HG02840 (cell line): ENCODE measurements at regions not wholly inside any gene's neighbourhood (a gene's known extent, or its start where the extent isn't known, plus 50 kb on each side); places are given as distances from the start of the nearest gene placed in this dataset.

Experiments
- ATAC-seq: cut with Tn5 transposase; IDR thresholded peaks from one replicate; pipeline ENCODE4 v1.9.1; 2021; ENCODE audit warnings: mild to moderate bottlenecking, moderate library complexity, moderate number of reproducible peaks; ENCODE audit not compliant: unreplicated experiment, low FRiP score

DNA sequence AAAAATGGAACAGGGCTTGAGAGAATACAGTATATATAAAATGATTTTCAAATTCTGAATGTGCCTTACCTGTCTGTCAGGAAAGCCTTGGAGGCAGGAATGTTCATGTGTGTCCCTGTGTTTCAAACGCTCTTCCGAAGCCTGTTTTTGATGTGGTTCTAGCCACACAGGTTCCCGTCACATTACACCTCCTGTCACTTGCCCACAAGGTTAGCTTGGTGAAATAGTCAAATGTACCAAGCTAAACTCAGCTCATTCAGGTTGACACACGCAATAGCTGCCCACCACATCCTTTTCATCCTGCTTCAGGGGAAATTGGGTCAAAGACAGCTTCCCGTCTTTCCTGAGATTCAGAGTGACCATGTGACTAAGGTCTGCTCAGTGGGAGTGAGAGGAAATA lies 574.0 kb downstream of the EFNB2 start:
- ATAC-seq = no peak

DNA sequence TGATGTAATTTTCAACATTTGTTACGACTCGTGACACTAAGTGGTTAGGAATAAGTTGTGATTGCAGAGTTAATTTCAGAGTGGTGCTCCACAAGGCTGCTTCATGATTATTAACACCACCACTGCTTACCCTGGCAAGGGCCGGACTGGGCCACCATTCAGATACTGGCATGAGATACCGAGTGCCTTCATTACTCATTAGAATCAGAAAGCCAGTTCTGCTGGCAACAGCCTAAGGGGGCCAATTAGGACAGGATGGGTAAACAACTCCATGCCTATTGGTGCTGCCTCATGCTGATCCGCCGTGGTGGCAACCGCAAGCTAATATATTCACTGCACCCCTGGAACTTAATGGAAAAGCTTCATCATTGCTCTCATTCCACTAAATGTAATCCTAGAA lies 575.1 kb downstream of the EFNB2 start:
- ATAC-seq = no peak

DNA sequence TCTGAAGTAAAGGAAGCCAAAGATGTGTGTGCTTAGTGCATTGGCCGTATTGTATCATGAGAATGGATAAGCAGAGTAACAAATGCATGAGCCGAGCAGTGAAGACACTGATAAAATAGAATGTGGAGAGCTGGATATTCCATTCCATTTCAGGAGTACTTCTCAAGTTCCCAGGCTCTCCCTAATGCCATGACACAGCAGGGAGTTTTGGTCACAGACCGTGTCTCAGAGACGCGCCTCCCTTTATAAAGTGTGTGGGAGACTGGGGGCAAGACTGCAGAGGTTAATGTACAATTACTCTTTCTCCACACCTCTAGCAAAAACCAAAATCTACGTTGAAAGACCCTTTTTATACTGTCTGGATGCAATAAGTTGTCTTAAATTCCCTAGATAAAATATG lies 575.6 kb downstream of the EFNB2 start:
- ATAC-seq = no peak

DNA sequence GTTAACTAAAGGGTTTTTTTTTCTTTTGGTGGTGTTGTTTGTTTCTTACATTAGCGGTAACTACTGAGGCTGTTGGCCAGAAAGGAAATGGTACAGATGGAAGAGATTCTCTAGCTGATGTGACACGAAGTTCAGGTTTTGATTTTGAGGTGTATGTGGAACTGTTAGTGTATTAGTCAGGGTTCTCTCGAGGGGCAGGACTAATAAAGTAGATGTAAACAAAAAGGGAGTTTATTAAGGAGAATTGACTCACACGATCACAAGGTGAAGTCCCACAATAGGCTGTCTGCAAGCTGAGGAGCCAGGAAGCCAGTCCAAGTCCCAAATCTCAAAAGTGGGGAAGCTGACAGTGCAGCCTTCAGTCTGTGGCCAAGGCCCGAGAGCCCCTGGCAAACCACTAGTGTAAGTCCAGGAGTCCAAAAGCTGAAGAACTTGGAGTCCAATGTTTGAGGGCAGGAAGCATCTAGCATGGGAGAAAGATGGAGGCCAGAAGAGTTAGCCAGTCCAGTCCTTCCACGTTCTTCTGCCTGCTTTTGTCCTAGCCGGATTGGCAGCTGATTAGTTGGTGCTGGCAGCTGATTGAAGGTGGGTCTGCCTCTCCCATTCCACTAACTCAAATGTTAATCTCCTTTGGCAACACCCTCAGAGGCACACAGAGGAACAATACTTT lies 577.6 kb downstream of the EFNB2 start:
- no peak for ATAC-seq

DNA sequence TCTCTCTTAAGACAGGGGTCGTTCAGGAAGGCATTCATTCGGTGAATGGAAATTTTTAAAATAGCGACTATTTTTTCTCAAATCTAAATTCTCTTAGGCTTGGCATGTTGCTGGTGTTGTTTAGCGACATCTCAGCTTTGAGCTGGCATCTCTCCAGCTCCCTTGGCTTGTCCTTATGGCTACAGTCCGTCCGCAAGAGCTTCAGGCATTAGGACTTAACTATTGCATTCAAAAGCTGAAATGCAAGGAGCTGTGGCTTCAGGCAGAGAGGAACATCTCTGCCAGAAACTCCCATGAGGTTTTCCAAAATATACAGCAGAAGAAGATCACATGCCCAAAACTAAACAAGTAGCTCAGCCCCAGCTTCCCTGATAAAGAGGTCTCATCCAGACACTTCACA lies 578.5 kb downstream of the EFNB2 start:
- ATAC-seq = no peak

DNA sequence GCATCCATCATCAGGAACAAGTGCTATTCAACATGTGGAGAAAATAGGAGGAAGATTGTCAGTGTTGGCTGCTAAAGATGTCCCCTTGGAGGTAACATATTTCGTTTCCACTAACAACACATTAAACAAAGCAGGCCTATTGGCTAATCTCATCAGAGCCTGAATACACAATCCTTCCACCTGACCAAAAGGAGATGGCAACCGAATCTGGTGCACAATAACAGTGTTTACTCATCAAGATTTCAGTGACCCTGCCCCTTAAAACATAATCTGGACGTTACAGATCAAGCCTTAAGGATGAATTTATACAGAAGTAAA lies 582.5 kb downstream of the EFNB2 start:
- ATAC-seq = no peak

DNA sequence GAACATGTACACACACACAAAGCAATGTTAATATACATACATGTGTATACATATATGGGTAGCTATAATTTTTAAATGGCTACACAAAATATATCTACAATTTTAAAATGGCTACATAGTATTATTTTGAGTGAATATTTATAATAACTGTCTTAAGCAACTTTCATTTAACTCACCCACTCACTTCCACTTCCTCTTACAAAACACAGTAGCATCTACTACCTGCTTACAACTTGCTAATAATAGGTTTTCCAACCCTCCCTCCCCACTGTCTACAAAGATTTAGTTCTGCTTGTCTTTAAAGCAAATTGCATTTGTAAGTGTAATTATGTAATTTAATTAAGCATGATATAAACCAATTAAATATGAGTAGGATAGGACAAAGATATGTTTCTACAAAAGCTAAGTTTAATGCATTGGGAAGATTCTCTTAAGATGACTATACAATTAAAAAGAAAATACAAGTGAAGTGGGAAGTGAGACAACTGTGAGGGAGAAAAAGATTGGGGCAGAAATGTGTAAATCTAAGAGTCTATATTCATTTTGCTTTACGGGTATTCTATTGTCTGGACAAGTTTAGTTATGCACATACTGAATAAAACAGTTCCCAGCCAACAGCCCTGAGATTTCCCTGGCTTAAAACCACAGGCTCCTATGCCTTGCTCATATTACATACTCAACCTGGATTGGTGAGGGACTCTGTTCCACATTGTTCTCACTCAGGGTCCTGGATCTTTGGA lies 583.1 kb downstream of the EFNB2 start:
- ATAC-seq = no peak

DNA sequence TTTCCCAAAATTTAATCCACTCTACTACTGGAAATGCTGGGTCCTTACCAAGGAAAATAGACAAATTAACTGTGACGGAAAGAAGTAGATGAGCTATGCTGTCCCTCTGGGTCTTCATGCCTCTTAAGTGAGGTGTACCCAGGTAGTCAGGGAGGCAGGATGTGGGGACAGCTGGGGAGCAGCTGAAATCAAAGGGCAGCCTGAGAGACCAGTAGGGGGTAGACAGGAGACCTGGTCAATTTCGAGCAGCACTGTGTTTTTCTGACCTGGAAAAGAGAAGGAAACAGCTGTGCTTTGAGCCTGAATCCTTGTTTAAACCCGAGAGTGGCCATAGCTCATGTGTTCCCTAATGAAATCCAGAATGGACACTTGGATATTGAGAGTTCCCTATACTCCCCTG lies 587.3 kb downstream of the EFNB2 start:
- no peak for ATAC-seq

DNA sequence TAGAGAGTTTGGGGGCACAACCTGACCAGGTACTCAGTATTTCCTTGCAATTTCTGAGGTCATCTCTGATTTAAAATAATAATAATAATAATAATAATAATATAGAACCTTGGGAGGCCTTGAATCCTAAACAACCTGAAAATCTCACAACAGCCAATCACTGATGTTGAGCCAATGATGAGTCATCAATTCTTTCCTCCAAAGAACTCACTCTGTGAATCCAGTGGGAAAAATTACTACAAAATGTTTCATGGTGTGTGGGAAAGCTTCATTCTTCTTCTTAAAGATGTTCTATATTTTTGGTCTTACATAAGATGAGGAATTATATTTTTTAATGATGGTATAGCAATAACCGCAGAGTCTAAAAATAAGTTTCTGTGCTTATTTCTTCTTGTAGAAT lies 594.6 kb downstream of the EFNB2 start:
- ATAC-seq = no peak

DNA sequence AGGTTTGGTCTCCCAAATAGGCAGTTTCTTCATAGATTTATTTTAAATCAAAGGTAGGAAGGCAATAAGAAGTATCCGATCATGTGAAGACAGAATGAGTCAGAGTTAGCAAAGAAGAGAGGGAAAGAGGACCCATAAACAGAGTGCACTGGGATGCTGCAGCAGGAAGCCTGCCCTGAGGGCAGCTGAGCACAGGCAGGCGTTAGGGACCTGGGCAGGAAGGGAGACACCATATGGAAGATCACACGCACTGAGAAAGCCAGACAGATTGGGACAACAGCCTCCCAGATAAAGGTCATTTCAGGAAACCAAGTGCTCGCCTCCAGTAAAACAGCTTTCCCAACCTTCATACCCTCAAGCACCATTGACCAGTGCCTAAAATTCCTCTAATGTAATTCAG lies 598.0 kb downstream of the EFNB2 start:
- no peak for ATAC-seq

DNA sequence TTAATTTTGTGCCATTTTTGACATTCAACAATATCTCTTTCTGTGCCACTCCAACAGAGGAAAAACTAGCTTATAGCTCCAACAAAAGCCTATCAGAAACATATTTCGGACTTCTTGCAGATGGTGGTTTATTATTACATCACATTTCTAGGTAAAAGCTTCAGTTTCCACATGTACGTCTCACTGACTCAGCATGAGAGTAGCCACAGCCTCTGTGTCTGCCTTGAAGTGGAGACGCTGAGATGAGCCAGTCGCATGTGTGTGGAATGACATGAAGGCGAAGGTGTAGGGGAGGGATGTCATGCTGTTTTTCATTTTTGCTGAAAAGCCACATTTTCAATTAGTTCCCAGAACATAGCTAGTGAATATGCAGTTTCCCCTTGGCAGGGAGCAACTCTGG lies 598.6 kb downstream of the EFNB2 start:
- ATAC-seq = no peak

DNA sequence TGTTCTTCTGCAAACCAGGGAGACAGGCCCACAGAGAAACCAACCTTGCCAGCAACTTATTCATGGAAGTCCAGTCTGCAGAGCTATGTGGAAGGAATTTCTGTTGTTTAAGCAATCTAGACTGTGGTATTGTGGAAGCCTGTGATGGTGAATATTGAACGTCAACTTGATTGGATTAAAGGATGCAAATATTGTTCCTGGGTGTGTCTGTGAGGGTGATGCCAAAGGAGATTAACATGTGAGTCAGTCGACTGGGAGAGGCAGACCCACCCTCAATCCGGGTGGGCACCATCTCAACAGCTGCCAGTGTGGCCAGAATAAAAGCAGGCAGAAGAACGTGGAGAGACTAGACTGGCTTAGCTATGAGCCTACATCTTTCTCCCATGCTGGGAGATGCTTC lies 606.0 kb downstream of the EFNB2 start:
- ATAC-seq = no peak

DNA sequence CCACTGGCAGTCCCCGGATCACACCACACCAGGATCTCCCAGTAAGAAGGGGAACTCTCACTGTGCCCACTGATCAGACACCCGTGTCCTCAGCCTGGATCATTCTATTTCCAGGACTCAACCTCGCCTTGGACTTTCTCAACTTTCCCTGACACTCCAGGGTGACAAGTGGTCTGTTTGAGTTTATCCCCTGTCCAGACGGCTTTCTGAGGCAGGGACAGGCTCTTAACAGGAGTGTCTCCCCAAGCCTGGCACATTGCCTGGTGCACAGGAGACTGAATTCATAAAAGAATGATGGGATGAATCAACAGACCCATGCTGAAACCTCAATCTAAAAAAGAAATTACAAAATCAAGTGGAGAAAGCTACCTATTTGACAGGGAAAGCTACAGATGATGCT lies 606.6 kb downstream of the EFNB2 start:
- ATAC-seq = no peak

DNA sequence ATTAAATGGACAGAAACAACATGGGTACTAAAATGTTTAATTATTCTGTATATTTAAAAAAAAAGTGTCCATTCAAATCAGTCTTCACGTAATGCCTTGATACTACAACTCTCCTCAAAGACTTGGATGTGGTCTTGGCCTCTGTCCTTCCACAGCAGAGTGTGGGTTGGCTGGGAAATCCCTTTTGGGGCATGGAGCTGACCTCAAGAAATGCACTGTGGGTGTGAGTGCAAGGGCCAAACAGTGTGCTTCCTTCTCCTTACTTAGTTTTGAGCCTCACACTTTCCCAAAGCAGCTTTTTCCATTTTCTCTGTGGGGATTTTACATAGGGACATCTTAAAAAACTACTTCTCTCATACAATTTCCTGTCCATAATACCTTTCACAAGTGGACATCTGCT lies 607.4 kb downstream of the EFNB2 start:
- no peak for ATAC-seq

DNA sequence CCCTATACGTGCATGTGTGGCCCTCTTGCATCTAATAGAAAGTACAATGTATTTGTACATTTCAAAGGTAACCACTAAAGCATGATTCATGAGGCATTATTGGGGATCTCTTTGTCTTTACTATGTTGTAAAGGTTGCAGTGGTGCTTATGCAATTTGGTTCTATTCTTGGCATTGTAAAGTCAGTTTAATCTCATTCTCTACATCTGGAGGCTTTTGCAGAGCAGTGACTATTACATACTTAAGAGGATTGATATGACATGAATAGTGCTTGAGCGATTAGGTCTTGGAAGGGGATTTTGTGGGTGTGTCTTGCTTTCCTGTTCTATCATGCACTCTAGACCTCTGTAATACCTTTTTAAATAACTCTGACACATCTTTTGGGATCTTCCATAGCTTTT lies 610.0 kb downstream of the EFNB2 start:
- ATAC-seq = no peak

DNA sequence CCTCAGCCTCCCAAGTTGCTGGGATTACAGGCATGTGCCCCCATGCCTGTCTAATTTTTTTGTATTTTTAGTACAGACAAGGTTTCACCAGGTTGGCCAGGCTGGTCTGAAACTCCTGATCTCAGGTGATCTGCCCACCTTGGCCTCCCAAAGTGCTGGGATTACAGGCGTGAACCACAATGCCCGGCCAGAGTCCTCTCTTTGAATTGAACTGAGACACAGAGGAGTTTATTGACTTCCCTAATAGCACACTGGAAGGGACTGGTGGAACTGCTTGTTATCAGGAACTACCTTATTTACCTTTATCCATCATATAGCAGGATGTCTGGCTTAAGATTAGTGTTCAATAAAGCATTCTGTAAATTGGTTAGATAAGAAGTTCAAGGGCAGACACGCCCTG lies 613.8 kb downstream of the EFNB2 start:
- no peak for ATAC-seq

DNA sequence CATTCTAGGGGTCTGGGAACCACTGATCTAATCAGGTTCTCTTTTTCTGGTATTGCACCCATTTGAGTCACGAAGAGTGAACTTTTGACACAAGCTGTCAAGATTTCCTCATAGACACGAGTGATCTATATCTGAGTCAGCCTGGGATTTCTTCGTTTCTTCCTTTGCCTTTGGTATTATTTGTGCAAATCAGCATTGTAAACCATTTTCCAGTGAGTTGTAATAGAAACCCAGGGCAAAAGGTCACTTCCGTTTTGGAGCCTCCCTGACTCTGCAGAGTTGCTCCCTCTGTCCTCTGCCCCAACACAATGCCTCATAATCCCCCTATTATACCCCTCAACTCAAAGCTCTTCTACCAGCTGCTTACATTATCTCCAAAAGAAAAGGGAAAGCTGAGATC lies 615.1 kb downstream of the EFNB2 start:
- no peak for ATAC-seq

DNA sequence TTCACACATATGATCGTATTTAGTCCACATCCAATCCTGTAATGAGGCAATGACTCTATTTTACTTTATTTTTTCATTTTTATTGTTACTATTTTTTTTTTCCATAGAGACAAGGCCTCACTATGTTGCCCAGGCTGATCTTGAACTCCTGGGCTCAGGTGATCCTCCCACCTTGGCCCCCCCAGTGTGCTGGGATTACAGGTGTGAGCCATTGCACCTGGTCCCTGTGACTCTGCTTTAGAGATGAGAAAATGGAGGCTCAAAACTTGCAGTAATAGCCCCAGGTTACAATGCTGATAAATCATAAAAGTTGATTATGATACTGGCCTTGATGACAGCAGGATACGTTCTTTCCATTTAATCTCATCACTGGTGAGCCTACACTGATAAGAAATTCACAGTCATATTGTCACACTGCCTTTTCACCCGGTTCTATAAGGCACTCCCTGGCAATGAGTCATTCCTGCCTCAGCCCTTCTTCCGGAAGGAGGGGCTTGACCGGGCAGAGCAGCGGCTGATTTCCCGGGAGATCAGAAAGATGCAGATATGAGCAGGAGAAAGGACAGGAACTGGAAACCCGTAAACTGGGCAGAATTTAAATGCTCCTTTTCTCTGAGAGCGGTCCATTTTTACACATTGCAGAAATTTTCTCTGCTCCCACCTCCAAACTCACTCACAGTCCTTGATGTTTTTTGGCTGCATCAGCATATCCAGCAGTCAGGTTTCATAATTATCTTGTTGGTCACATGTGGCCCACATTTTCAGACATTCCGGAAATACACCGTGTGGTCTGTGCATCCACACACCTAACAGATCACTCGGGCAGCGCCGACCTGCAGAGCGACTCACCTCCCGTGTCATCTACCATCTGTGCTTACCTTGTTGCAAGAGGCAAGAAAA lies 616.4 kb downstream of the EFNB2 start:
- no peak for ATAC-seq

DNA sequence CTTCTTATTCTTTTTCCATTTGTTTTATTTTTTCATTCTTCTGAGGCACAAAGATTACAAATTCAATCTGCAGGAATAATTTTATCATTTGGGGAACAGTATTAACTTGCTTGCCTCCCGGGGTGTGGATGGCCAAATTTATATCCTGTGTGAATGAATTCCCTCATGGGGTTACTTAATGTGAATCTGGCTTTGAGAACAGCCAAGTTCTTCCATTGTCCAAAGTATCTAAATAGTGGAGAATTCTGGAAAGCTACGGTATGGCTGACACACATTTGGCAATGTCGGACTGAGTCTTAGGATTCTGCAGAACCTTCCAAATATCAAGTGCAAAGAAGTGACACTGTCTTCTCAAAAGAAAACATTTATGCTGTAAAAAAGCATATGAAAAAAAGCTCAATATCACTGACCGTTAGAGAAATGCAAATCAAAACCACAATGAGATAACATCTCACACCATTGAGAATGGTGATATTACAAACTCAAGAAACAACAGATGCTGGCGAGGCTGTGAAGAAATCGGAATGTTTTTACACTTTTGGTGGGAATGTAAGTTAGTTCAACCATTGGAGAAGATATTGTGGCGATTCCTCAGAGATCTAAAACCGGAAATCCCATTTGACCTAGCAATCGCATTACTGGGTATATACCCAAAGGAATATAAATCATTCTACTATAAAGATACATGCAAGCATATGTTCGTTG lies 620.2 kb downstream of the EFNB2 start:
- no peak for ATAC-seq

DNA sequence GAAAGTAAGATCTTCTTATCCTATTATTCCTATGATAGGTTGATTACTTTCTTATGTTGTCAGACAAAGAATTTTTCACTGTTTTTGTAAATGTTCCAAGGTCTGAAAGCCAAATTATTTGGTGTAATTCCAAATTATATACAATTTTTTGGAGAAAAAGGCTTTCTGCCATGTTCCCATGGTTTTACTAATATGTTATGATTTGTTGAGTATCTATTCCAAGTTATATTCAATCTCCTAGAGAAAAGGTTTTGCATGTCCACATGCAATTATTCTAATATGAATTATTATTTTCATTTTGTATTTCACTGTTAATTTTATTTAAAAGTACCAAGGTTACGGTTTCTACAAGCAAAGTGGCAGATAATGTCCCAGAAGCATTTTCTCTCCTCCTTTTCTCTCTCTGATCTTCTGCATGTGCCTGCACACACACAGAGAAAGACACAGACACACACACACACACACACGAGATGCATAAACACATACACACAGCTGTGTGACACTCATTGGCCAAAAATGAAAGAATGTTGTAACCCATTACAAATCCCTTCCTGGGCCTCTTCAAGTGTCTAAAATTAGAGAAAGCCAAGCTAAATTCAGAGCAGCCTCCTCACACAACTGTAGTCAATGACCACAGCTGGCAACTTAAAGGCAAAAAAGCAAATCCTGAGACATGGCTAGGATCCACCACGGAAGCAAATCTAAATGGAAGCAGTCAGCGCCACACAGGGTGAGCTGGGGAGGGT lies 621.0 kb downstream of the EFNB2 start:
- ATAC-seq = no peak
